ENCODE measurements at regions not wholly inside any gene's neighbourhood (a gene's known extent, or its start where the extent isn't known, plus 50 kb on each side); places are given as distances from the start of the nearest gene placed in this dataset.

DNA sequence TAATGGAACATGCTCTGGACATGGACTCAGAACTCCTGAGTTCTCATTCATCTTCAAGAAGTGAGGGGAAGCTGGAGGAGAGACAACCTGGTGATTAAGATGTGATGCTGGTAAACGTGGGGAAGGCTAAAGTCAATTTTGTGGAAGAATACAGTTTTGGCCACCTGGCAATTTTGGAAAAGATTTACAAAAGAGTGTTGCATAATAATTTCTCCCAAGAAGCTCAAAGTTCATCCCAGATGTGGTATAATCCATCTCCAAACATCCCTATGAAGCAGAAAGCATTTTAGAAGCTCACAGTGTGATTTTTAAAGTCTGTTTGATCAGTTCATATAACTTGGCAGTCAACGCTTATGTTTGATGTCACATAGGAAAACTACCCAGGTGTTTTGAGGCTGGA is 208.7 kb downstream of the LMX1A start:
- no peaks in the 10 kb centered on the region for H3K4me1 ChIP-seq (ENCODE audit: control insufficient read depth, extremely low read depth, insufficient read depth, low read length)
- POLR2A ChIA-PET = no interaction called here
- no peak overlapping the region for H3K27ac ChIP-seq (ENCODE audit: insufficient read depth, low read depth, low read length)
- H3K79me2 ChIP-seq (ENCODE audit: control insufficient read depth, insufficient read depth, low read length) = no peaks in the 10 kb centered on the region
- no peaks in the 10 kb centered on the region for H3K9me3 ChIP-seq (replicated peaks; ENCODE audit: control insufficient read depth, insufficient read depth, low read length)
- no TSS peak for BruUV-seq (replicated peaks)
- H2AFZ ChIP-seq (ENCODE audit: low read depth, low read length) = no peak overlapping the region
- no peaks in the 10 kb centered on the region for H4K20me1 ChIP-seq (replicated peaks; ENCODE audit: control insufficient read depth, extremely low read depth, insufficient read depth, low read length)
- no peak overlapping the region for H3K4me3 ChIP-seq (replicated peaks in 1 of 3; ENCODE audit: insufficient read depth in 1 of 3, low read depth in 1 of 3, low read length in 3 of 3)
- H3K36me3 ChIP-seq (ENCODE audit: control insufficient read depth in 2 of 2, extremely low read depth in 1 of 2, insufficient read depth in 2 of 2, low read length in 2 of 2) = no peaks in the 10 kb centered on the region
- TF ChIP-seq EZH2 (IDR thresholded peaks at IDR 0.05; ENCODE audit: borderline replicate concordance, low read depth, low read length, severe bottlenecking) = no peak
- TF ChIP-seq MYC (IDR thresholded peaks at IDR 0.05; ENCODE audit: low read depth, low read length) = no peak
- no peak for TF ChIP-seq FOS (IDR thresholded peaks at IDR 0.05; ENCODE audit: borderline replicate concordance, insufficient read depth, low read length)
- no peak for TF ChIP-seq POLR2A (IDR thresholded peaks at IDR 0.05; ENCODE audit: low read depth, low read length)
- no peak for TF ChIP-seq JUN (IDR thresholded peaks at IDR 0.05; ENCODE audit: borderline replicate concordance, insufficient read depth, insufficient read length, low read depth)
- no peak for TF ChIP-seq GATA2 (IDR thresholded peaks at IDR 0.05; ENCODE audit: insufficient read depth, insufficient read length, low read depth, low read length)
- TF ChIP-seq, protein P1, sequence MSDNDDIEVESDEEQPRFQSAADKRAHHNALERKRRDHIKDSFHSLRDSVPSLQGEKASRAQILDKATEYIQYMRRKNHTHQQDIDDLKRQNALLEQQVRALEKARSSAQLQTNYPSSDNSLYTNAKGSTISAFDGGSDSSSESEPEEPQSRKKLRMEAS (IDR thresholded peaks at IDR 0.05; ENCODE audit: insufficient read depth, insufficient read length) = no peak
- TF ChIP-seq, protein P2, sequence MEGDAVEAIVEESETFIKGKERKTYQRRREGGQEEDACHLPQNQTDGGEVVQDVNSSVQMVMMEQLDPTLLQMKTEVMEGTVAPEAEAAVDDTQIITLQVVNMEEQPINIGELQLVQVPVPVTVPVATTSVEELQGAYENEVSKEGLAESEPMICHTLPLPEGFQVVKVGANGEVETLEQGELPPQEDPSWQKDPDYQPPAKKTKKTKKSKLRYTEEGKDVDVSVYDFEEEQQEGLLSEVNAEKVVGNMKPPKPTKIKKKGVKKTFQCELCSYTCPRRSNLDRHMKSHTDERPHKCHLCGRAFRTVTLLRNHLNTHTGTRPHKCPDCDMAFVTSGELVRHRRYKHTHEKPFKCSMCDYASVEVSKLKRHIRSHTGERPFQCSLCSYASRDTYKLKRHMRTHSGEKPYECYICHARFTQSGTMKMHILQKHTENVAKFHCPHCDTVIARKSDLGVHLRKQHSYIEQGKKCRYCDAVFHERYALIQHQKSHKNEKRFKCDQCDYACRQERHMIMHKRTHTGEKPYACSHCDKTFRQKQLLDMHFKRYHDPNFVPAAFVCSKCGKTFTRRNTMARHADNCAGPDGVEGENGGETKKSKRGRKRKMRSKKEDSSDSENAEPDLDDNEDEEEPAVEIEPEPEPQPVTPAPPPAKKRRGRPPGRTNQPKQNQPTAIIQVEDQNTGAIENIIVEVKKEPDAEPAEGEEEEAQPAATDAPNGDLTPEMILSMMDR (IDR thresholded peaks at IDR 0.05; ENCODE audit: extremely low read depth in 1 of 2, insufficient read depth in 1 of 2, low read depth in 1 of 2, low read length in 2 of 2) = no peak
- no peak for TF ChIP-seq POLR2AphosphoS5 (IDR thresholded peaks at IDR 0.05; ENCODE audit: insufficient read depth, low read depth, low read length)
- CTCF ChIA-PET = no interaction called here
- no peaks in the 10 kb centered on the region for H3K9me1 ChIP-seq (replicated peaks; ENCODE audit: control insufficient read depth, extremely low read depth, insufficient read depth, low read length)
- no peaks in the 10 kb centered on the region for H3K27me3 ChIP-seq (ENCODE audit: control insufficient read depth in 2 of 2, insufficient read depth in 2 of 2, low read length in 2 of 2)
- FAIRE-seq (no peak), DNase-seq (ENCODE audit: low read depth, low spot score) (no peak)
- dilution Hi-C loops (cut with MboI; ENCODE audit: extremely low pct_ligation_motif_present, low sequenced_read_pairs) = no loop called here
- intact Hi-C loops (cut with micrococcal nuclease) = loop anchor here (10.0 kb wide), 2 partner anchors 147 to 1733 kb away; no protein-coding TSS in a partner anchor
- no peak overlapping the region for H3K9ac ChIP-seq (replicated peaks; ENCODE audit: extremely low read depth, insufficient read depth, low read length)
- H3K4me2 ChIP-seq (ENCODE audit: insufficient read depth, low read length) = no peak overlapping the region

All from endothelial cell of umbilical vein (primary cell).